CD14-positive monocyte (primary cell): ENCODE measurements at regions not wholly inside any gene's neighbourhood (a gene's known extent, or its start where the extent isn't known, plus 50 kb on each side); places are given as distances from the start of the nearest gene placed in this dataset.

Experiments
- DNase-seq, 3 donors: peaks; one replicate each; pipeline ENCODE4 v3.0.0-alpha.2; 2011 to 2022
- H2AFZ ChIP-seq: 2 replicates; pipeline ENCODE4 v1.6.0; 2012; ENCODE audit warnings: mild to moderate bottlenecking, low read depth, low read length, inconsistent platforms; ENCODE audit not compliant: insufficient read depth, poor library complexity, severe bottlenecking
- H3K27ac ChIP-seq, 2 donors: 1 replicate in 1 of 2; 2 replicates in 1 of 2; pipeline ENCODE4 v1.5.1; 2012 to 2013; ENCODE audit warnings: low read length in 2 of 2, control low read depth in 1 of 2, inconsistent platforms in 1 of 2, low read depth in 1 of 2, mild to moderate bottlenecking in 1 of 2
- H3K27me3 ChIP-seq, 2 donors: one replicate each; pipeline versions ENCODE4 v1.6.0 to v1.6.1; 2011 to 2013; ENCODE audit warnings: low read length in 2 of 2; ENCODE audit not compliant: control insufficient read depth in 2 of 2, insufficient read depth in 2 of 2
- H3K36me3 ChIP-seq, 2 donors: replicated peaks in 1 of 2; 1 replicate in 1 of 2; 2 replicates in 1 of 2; pipeline versions ENCODE4 v1.5.1 to v1.6.1; 2012 to 2013; ENCODE audit warnings: low read length in 2 of 2, control low read depth in 1 of 2, inconsistent platforms in 1 of 2, mild to moderate bottlenecking in 1 of 2; ENCODE audit not compliant: insufficient read depth in 2 of 2, control insufficient read depth in 1 of 2
- H3K4me1 ChIP-seq, 2 donors: 1 replicate in 1 of 2; 2 replicates in 1 of 2; pipeline versions ENCODE4 v1.5.1 to v1.6.1; 2012 to 2013; ENCODE audit warnings: low read length in 2 of 2, control low read depth in 1 of 2, inconsistent platforms in 1 of 2, mild to moderate bottlenecking in 1 of 2, moderate library complexity in 1 of 2; ENCODE audit not compliant: insufficient read depth in 2 of 2, control insufficient read depth in 1 of 2
- H3K4me2 ChIP-seq: replicated peaks from 2 replicates; pipeline ENCODE3; 2012; ENCODE audit warnings: low read length, moderate library complexity, mild to moderate bottlenecking; ENCODE audit not compliant: poor library complexity, severe bottlenecking; ENCODE audit errors: extremely low read depth
- H3K4me3 ChIP-seq, 3 experiments: fragments of 200-600 bp in 1 of 3; sonication (generic) in 1 of 3; replicated peaks in 1 of 3; 1 replicate in 2 of 3; 2 replicates in 1 of 3; pipeline ENCODE4 v1.5.1; 2011 to 2013; ENCODE audit warnings: low read length in 3 of 3, mild to moderate bottlenecking in 3 of 3, control low read depth in 2 of 3, low read depth in 2 of 3, inconsistent platforms in 1 of 3, moderate library complexity in 1 of 3
- H3K79me2 ChIP-seq: 2 replicates; pipeline ENCODE4 v1.6.0; 2012; ENCODE audit warnings: mild to moderate bottlenecking, control low read depth, inconsistent platforms, low read length, moderate library complexity; ENCODE audit not compliant: insufficient read depth
- H3K9ac ChIP-seq: 2 replicates; pipeline ENCODE4 v1.6.0; 2017; ENCODE audit warnings: low read length, mild to moderate bottlenecking; ENCODE audit not compliant: insufficient read depth, poor library complexity, severe bottlenecking
- H3K9me3 ChIP-seq, 2 donors: replicated peaks in 1 of 2; 1 replicate in 1 of 2; 2 replicates in 1 of 2; pipeline versions ENCODE4 v1.5.1 to v1.6.1; 2012 to 2013; ENCODE audit warnings: low read length in 2 of 2, control low read depth in 1 of 2; ENCODE audit not compliant: control insufficient read depth in 1 of 2, insufficient read depth in 1 of 2
- H4K20me1 ChIP-seq: 2 replicates; pipeline ENCODE4 v1.6.0; 2012; ENCODE audit warnings: mild to moderate bottlenecking, low read length, control low read depth, moderate library complexity; ENCODE audit not compliant: insufficient read depth
- H3K27ac Mint-ChIP-seq, 7 donors: one replicate each; pipeline ENCODE4 v1.8.0; 2020; ENCODE audit warnings: mild to moderate bottlenecking in 7 of 7, mixed read lengths in 7 of 7, moderate library complexity in 6 of 7, inconsistent platforms in 2 of 7
- H3K27me3 Mint-ChIP-seq, 3 donors: one replicate each; pipeline ENCODE4 v1.8.0; 2021 to 2022; ENCODE audit warnings: low read depth in 3 of 3, mild to moderate bottlenecking in 3 of 3, mixed read lengths in 3 of 3, moderate library complexity in 3 of 3, inconsistent platforms in 1 of 3
- H3K36me3 Mint-ChIP-seq, 2 donors: one replicate each; pipeline ENCODE4 v1.8.0; 2020; ENCODE audit warnings: mixed read lengths in 2 of 2, inconsistent platforms in 1 of 2, mild to moderate bottlenecking in 1 of 2
- H3K4me1 Mint-ChIP-seq: one replicate; pipeline ENCODE4 v1.8.0; 2020; ENCODE audit warnings: mild to moderate bottlenecking, mixed read lengths
- H3K4me3 Mint-ChIP-seq, 2 donors: one replicate each; pipeline ENCODE4 v1.8.0; 2020; ENCODE audit warnings: mild to moderate bottlenecking in 2 of 2, mixed read lengths in 2 of 2, moderate library complexity in 1 of 2
- H3K9me3 Mint-ChIP-seq, 7 donors: one replicate each; pipeline ENCODE4 v1.8.0; 2020 to 2022; ENCODE audit warnings: mixed read lengths in 7 of 7, mild to moderate bottlenecking in 6 of 7, moderate library complexity in 6 of 7, inconsistent platforms in 2 of 7
- WGBS: methylation state at CpG from one replicate; pipeline ENCODE4 v1.1.5; 2013; ENCODE audit warnings: missing lambda C conversion rate; ENCODE audit not compliant: insufficient coverage; 5-methylcytosine and 5-hydroxymethylcytosine counted together
- intact Hi-C, 2 donors: fragments of 100-400 bp; cut with micrococcal nuclease; formaldehyde crosslinking; loops; one replicate each; pipeline versions ENCODE4 v1.15.0 to v1.15.1; 2023
- TF ChIP-seq, protein P1 (sequence below): fragments of 200-600 bp; IDR thresholded peaks from one replicate; pipeline ENCODE4 v1.8.0; 2022; ENCODE audit warnings: antibody characterized with exemption, mild to moderate bottlenecking

DNA sequence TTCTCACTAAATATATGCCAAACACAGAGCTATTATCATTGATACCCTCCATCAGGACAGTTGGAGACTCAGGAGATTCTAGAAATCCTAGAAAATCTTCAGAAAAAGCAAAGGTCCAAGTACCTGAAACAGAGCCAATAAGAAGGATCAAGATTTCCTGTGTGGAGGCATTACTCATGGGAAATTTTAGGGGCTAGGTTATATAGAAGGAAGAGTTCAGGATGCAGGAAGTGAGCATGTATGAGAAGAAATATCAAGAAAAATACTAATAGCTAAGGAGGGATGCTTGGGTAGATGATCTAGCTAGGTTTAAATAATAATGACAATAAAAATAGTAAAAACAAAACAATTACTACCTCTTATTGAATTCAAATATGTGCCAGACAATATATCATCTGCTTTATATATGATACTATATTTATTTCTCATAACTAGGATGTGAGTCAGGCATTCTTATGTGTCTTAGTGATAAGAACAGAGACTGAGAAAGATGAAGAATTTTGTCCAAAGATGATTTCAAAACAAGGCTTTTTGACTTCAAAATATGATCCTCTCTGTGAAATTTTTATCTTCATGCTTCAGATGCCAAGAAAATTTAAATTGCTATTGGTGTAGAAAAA, 66.4 kb upstream of the HHIP start:
- Histone ChIP-seq H4K20me1 (no peaks in the 10 kb centered on the region), H3K4me1 (no peaks in the 10 kb centered on the region), H2AFZ (no peak overlapping the region), H3K27me3 (no peaks in the 10 kb centered on the region), H3K9me3 (no peaks in the 10 kb centered on the region), H3K4me2 (no peak overlapping the region), H3K36me3 (no peaks in the 10 kb centered on the region), H3K27ac (no peak overlapping the region), H3K79me2 (no peaks in the 10 kb centered on the region), H3K9ac (no peak overlapping the region), H3K4me3 (no peak overlapping the region)
- no peak overlapping the region for H3K27ac Mint-ChIP-seq
- TF ChIP-seq, protein P1, sequence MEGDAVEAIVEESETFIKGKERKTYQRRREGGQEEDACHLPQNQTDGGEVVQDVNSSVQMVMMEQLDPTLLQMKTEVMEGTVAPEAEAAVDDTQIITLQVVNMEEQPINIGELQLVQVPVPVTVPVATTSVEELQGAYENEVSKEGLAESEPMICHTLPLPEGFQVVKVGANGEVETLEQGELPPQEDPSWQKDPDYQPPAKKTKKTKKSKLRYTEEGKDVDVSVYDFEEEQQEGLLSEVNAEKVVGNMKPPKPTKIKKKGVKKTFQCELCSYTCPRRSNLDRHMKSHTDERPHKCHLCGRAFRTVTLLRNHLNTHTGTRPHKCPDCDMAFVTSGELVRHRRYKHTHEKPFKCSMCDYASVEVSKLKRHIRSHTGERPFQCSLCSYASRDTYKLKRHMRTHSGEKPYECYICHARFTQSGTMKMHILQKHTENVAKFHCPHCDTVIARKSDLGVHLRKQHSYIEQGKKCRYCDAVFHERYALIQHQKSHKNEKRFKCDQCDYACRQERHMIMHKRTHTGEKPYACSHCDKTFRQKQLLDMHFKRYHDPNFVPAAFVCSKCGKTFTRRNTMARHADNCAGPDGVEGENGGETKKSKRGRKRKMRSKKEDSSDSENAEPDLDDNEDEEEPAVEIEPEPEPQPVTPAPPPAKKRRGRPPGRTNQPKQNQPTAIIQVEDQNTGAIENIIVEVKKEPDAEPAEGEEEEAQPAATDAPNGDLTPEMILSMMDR = no peak
- intact Hi-C loops = no loop called here
- H3K4me3 Mint-ChIP-seq = no peak overlapping the region
- no peak for DNase-seq
- no peaks in the 10 kb centered on the region for H3K4me1 Mint-ChIP-seq
- no peaks in the 10 kb centered on the region for H3K27me3 Mint-ChIP-seq
- H3K36me3 Mint-ChIP-seq = no peaks in the 10 kb centered on the region
- peaks cover 0 to 9% (median 3%) of the 10 kb centered on the region in 7 donors for H3K9me3 Mint-ChIP-seq

DNA sequence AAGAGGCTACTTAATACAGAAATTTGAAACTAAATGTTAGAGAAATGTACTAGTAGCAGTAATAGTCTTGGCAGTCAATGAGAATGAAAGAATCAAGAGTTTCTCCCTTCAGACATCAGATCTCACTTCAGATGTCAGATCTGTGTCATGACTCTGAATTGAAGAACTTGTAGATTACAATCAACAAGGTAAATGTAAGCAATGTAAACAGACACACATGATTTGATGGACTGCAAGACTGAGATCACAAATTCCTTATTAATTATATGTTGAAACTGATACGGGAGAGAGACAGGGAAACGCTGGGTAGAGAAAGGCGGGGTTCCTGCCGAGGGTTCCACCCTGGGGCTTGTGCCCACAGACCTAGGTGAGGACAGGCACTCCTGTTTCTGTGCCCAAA, 65.5 kb upstream of the HHIP start:
- Histone ChIP-seq H3K4me1 (no peaks in the 10 kb centered on the region), H3K9ac (no peak overlapping the region), H2AFZ (no peak overlapping the region), H3K27ac (no peak overlapping the region), H3K36me3 (no peaks in the 10 kb centered on the region), H3K9me3 (no peaks in the 10 kb centered on the region), H4K20me1 (no peaks in the 10 kb centered on the region), H3K4me3 (no peak overlapping the region), H3K79me2 (no peaks in the 10 kb centered on the region), H3K4me2 (no peak overlapping the region), H3K27me3 (no peaks in the 10 kb centered on the region)
- TF ChIP-seq, protein P1 = no peak
- Mint-ChIP-seq H3K4me1 (no peaks in the 10 kb centered on the region), H3K9me3 (peaks cover 0 to 11% (median 3%) of the 10 kb centered on the region in 7 donors), H3K27ac (no peak overlapping the region), H3K27me3 (no peaks in the 10 kb centered on the region), H3K36me3 (no peaks in the 10 kb centered on the region), H3K4me3 (no peak overlapping the region)
- intact Hi-C loops = no loop called here
- 100% methylated on average over 1 of the region's 4 CpGs for WGBS
- DNase-seq = no peak
